GM19468 (cell line): ENCODE measurements at regions not wholly inside any gene's neighbourhood (a gene's known extent, or its start where the extent isn't known, plus 50 kb on each side); places are given as distances from the start of the nearest gene placed in this dataset.

Experiments used
- ATAC-seq: cut with Tn5 transposase; IDR thresholded peaks from one replicate; pipeline ENCODE4 v1.9.1; 2021; ENCODE audit warnings: mild to moderate bottlenecking, moderate library complexity, moderate number of reproducible peaks; ENCODE audit not compliant: unreplicated experiment; ENCODE audit errors: extremely low read depth

DNA sequence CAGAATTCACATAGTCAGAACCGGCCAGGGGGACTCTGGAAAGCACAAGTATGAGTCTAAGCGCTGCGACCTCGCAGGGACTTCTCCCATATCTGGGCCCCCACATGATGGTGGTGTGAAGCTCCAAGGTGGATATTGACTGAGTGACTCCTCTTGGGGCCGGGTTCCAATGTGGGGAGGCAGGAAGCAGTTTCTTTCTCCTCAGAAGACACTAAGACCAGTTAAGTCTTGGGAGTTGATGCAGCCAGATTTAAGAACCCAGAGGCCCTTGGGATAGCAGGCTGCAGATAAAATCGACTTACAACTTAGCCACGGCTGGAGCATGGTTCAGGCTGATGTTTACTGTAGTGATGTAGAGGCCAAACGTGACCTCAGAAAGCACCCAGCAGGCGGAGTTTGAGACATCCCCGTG lies 55.4 kb upstream of the KLF13 start:
- ATAC-seq = no peak

DNA sequence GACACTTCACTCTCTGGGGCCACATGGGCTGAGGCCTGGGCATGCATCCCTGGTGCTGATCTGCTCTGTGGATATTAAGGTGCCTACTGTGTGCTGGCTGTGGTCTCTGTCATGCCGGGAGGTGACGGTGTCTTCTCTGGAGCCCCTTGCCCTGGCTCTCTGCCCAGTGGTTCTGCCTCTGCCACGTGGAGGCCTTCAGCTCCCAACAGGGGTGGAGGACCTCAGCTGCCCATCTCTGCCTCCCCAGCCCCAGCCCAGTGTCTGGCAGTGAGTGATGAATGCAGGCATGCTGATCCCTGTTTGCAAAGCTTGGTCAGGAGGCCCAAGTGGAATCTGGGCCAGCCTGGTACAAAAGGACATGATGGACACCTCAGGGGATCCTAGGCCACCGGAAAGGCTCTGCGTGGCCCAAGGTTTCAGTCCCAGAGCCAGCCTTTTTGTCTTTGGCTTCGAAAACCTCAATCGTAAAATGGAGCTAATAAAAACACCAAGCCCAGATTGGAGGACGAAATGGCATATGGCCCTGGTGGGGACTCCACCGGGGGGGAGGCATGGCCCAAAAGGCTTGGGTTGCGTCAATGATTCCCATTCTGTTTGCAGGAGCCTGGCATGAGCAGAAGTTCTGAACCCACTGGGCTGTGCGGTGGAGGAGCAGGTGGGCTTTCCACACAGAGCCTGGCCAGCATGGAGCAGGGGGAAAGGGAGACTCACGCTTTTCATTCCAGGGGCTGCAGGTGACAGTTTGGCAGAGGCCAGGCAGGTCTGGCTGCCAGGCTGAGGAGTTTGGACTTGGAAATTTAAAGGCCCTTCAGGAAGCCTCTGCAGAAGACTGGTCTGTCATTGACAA lies 54.7 kb upstream of the KLF13 start:
- no peak for ATAC-seq

DNA sequence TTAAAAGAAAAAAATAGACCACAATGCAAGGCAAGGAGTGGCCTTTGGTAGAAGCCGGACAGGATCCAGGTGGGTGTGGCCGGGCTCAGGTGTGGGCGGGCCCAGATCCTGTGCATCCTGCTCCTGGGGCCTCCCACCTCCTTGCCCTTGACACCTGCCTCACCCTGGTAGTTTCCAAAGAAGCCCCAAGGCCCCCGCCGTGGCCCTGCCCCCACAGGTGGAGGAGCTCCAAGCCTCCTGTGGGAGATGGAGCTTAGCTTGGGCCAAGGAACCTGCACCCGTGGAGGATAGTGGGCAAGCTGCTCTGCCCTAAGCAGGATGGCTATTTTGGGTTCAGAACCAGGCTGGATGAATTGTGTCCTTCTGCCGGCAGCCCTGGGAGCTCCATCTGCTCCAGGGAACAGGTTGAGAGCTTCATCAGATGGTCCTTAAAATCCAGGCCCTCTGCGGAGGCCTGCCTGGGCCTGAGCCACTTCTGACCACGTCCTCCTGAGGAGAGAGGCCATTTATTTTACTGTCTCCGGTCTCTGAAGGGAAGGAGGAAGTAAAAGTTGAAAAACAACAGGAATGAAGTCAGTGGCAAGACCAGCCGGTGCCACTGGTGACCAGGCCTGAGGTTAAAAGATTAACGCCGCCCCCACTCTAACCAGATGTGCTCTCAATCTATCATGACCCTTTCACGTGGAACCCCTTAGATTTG lies 53.9 kb upstream of the KLF13 start:
- ATAC-seq = no peak

DNA sequence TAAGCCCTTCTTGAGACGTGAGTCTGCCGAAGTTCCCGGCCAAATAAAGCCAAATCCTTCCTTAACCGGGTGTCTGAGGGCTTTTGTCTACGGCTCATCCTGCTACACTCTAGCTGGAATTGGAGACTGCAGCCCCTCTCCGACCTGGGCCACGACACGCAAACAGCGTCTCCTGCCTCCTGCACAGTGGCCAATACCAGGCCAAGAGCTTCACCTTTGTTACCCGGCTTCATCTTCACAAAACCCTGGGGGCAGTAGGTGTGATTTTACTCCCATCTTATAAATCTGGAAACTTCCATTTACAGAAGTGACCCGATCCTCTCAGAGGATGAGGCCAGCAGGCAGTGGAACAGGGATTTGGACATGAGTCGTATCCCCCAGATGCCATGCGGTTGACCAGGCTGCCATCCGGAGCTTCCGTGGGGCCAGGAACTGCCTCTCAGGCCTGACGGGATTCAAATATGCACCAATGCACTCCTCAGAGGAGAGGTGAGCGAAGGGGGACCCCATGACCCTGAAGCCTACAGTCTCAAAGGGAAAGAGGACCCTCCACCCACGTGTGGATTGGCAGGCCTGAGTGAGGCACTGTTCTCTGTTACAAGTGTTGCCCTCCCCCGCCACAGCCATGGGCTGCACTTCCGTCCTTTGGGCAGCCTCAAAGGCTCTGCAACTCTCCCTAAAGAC lies 53.2 kb upstream of the KLF13 start:
- no peak for ATAC-seq

DNA sequence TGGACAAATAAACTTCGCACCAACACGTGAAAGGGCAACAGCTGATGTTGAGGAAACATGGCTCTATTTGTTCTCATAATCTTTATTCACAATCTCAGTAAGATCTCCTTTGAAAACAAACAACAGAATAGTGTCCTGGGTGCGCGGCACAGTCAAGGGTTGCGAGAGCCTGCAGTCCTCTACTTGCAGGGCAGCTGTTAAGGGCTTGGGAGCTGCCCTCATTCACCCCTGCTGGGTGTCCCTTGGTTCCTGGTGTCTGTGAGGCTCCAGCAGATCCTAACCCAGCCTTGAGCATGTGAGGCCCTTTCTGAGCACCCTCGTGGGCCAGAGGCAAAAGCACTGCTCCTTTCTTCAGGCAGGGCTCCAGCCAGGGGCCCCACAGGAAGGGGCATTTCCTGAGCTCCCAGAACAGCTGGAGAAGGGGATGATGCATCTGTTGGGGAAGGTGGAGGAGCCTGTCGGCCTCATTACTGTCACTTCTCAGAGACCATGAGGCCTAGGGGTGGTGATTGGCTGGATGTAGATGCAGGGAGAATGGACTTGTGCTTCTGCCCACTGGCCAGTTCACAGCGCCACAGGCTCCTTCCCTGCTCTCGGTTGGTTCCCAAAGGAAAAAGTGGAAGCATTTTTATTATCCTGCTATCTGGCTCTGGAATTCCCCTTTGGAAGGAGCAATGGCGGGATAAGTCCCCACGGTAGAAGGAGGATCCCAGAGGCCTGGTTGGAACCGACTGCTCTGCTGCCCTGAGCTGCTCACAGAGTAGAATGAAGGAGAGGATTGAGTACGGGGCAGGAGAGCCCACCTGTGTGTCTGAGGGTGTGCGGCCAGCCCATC lies 51.9 kb upstream of the KLF13 start:
- no peak for ATAC-seq

DNA sequence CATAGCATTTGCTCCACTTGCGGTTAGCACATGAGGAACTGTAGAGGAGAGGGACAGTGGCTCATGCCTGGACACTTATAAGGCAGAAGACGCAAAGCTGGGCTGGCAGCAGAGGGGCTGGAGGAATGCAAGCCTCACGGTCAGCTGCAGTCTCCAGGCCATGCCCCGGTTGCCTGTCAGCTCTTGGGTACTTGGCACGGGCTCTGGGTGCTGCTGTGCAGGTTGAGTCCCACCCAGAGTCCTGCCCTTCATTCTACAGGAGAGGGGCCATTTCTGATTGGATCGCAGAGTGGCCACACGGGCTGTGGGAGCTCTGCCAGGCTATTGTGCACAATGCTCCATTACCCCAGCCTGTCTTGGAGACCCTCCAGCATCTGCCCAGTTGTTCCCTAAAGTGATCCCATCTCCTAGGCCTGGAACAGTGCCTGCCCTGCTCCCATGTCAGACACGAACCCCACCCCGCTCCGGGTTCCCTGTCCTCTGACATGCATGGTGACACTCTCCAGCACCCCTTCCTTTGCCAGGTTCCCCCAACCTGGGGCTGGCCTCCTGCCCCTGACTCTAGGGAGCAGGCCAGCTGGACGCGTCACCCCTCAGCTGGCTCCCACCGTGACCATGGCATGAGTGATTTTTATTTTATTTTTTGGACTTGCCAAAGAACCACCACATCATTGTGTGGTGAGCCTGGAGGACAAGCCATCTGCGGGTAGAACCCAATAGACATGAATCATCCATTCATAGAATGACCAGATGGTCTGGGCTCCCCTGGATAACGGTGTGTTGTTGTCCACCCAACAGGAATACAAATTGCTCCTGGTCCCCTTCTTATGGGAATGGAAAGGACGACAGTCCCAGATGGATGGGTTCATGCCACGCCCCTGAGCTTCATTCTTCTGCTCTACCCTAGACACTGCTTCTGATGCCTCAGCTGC lies 51.0 kb upstream of the KLF13 start:
- no peak for ATAC-seq

DNA sequence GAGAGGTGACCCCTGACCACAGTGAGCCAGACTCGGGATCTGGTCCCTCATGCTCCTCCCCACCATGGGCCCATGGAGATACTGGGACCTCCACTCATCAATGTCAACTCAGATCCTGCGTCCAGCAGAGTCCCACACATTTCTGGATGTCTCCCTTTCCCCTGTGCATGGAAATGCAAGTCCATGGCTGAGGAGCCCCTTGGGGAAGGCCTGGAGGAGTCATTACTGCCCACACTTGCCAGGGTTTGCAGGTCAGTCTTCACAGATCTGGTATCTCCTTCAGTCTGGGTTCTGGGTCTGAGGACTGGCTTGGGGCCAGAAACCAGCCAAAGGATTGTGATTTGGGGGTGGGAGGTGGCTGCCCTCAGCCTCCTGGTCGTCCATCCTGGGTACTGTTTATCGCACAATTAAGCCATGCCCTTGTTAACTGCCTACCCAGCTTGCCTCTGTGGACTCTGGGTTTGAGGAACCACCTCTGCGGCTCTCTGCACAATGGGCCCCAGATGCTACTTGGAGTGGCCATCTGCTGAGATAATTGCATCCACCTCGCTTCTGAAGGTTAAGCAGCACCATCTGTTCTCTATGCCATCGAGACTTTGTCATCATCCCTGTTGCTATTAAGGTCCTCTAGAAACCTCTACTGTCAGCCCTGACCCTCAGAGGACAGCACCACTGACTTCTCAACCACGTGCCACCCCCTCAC lies 49.9 kb upstream of the KLF13 start:
- ATAC-seq = no peak
